ENCODE measurements at regions not wholly inside any gene's neighbourhood (a gene's known extent, or its start where the extent isn't known, plus 50 kb on each side); places are given as distances from the start of the nearest gene placed in this dataset.

DNA sequence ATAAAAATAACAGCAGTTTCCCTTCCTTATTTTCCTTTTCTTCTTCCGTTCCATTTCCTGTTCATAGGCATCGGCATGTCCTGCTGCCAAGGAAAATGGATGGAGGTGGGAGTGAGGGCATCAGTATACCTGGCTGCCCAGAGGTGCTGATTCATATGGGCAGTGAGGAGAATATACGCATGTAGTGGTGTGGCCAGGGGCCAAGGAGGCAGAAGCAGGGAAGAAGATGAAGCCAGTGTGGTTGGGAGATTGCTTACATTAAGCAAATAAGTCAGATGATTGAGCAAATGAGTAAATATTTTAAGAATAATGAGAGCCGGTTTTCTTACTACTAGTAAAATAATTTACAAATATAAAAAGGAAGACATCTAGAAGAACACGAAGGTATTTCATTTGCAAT, 344.9 kb upstream of the PAPPA start:
- Histone ChIP-seq H3K4me1 (ENCODE audit: insufficient read depth, low read length, poor library complexity, severe bottlenecking) (no peaks in the 10 kb centered on the region), H3K27me3 (ENCODE audit: insufficient read depth, low read length, poor library complexity, severe bottlenecking) (no peaks in the 10 kb centered on the region), H3F3A (ENCODE audit: low read depth) (no peaks in the 10 kb centered on the region), H3K36me3 (ENCODE audit: insufficient read depth, low read length) (no peaks in the 10 kb centered on the region), H3K4me2 (ENCODE audit: low read depth, low read length, poor library complexity, severe bottlenecking) (no peak overlapping the region), H3K79me2 (ENCODE audit: insufficient read depth, low read length) (no peaks in the 10 kb centered on the region), H3K9me2 (replicated peaks; ENCODE audit: low read depth, low read length) (no peaks in the 10 kb centered on the region), H3K4me3 (ENCODE audit: low read length, poor library complexity, severe bottlenecking) (no peak overlapping the region), H3K9ac (ENCODE audit: low read depth, low read length, poor library complexity, severe bottlenecking) (no peak overlapping the region), H4K20me1 (ENCODE audit: insufficient read depth, low read length, poor library complexity, severe bottlenecking) (no peaks in the 10 kb centered on the region), H2AFZ (ENCODE audit: low read length) (no peak overlapping the region), H3K9me3 (ENCODE audit: insufficient read depth, low read depth, low read length) (no peaks in the 10 kb centered on the region)
- TF ChIP-seq, protein P1, sequence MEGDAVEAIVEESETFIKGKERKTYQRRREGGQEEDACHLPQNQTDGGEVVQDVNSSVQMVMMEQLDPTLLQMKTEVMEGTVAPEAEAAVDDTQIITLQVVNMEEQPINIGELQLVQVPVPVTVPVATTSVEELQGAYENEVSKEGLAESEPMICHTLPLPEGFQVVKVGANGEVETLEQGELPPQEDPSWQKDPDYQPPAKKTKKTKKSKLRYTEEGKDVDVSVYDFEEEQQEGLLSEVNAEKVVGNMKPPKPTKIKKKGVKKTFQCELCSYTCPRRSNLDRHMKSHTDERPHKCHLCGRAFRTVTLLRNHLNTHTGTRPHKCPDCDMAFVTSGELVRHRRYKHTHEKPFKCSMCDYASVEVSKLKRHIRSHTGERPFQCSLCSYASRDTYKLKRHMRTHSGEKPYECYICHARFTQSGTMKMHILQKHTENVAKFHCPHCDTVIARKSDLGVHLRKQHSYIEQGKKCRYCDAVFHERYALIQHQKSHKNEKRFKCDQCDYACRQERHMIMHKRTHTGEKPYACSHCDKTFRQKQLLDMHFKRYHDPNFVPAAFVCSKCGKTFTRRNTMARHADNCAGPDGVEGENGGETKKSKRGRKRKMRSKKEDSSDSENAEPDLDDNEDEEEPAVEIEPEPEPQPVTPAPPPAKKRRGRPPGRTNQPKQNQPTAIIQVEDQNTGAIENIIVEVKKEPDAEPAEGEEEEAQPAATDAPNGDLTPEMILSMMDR (conservative IDR thresholded peaks at IDR 0.05; ENCODE audit: low read length) = no peak
- TF ChIP-seq EZH2phosphoT487 (IDR thresholded peaks at IDR 0.05; ENCODE audit: borderline replicate concordance) = no peak

DNA sequence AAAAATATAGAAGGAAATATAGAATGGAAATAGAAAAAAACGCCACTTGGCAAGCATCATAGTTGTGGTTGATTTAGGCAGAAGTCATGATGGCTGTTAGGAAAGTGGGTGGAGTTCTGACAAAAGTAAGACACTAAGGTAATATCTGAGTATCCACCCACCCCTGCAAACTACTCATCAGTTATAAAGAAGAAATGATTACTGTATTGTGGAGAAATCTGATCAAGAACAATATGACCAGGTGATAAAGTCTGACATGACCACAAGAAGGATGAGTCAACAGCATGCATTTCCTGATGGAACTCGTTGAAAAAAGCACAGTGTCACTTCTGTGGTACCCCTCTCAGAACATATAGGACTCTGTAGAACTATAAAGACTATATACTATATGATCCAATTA, 343.4 kb upstream of the PAPPA start:
- no peak overlapping the region for H3K4me3 ChIP-seq (ENCODE audit: low read length, poor library complexity, severe bottlenecking)
- no peaks in the 10 kb centered on the region for H3K36me3 ChIP-seq (ENCODE audit: insufficient read depth, low read length)
- peaks cover 6% of the 10 kb centered on the region; the same call in 1 of the 2 replicates for H3K9me3 ChIP-seq (ENCODE audit: insufficient read depth, low read depth, low read length)
- H3K4me1 ChIP-seq (ENCODE audit: insufficient read depth, low read length, poor library complexity, severe bottlenecking) = no peaks in the 10 kb centered on the region
- no peaks in the 10 kb centered on the region for H3K79me2 ChIP-seq (ENCODE audit: insufficient read depth, low read length)
- no peak overlapping the region for H3K4me2 ChIP-seq (ENCODE audit: low read depth, low read length, poor library complexity, severe bottlenecking)
- no peaks in the 10 kb centered on the region for H4K20me1 ChIP-seq (ENCODE audit: insufficient read depth, low read length, poor library complexity, severe bottlenecking)
- TF ChIP-seq, protein P1 (conservative IDR thresholded peaks at IDR 0.05; ENCODE audit: low read length) = no peak
- TF ChIP-seq EZH2phosphoT487 (IDR thresholded peaks at IDR 0.05; ENCODE audit: borderline replicate concordance) = no peak
- no peak overlapping the region for H2AFZ ChIP-seq (ENCODE audit: low read length)
- H3K27me3 ChIP-seq (ENCODE audit: insufficient read depth, low read length, poor library complexity, severe bottlenecking) = no peaks in the 10 kb centered on the region
- no peak overlapping the region for H3K9ac ChIP-seq (ENCODE audit: low read depth, low read length, poor library complexity, severe bottlenecking)
- H3F3A ChIP-seq (ENCODE audit: low read depth) = no peaks in the 10 kb centered on the region
- H3K9me2 ChIP-seq (replicated peaks; ENCODE audit: low read depth, low read length) = no peaks in the 10 kb centered on the region

DNA sequence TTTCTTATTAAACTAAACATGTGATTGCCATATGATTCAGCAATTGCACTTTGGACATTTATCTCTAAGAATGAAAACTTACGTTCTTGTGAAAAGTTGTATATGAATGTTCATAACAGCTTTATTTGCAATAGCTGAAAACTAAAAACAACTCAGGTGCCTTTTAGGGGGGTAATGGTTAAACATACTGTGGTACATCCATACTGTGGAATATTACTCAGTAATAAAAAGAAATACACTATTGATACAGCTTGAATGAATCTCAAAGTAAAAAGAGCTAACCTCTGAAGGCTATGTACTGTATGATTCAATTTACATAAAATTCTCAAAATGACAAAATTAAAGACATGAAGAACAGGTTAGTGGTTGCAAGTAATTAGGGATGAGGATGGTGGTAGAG, 339.5 kb upstream of the PAPPA start:
- H3K4me1 ChIP-seq (ENCODE audit: insufficient read depth, low read length, poor library complexity, severe bottlenecking) = no peaks in the 10 kb centered on the region
- H3K9ac ChIP-seq (ENCODE audit: low read depth, low read length, poor library complexity, severe bottlenecking) = no peak overlapping the region
- no peaks in the 10 kb centered on the region for H3K79me2 ChIP-seq (ENCODE audit: insufficient read depth, low read length)
- no peaks in the 10 kb centered on the region for H3K9me2 ChIP-seq (replicated peaks; ENCODE audit: low read depth, low read length)
- H3K4me3 ChIP-seq (ENCODE audit: low read length, poor library complexity, severe bottlenecking) = no peak overlapping the region
- H4K20me1 ChIP-seq (ENCODE audit: insufficient read depth, low read length, poor library complexity, severe bottlenecking) = no peaks in the 10 kb centered on the region
- H3K36me3 ChIP-seq (ENCODE audit: insufficient read depth, low read length) = no peaks in the 10 kb centered on the region
- TF ChIP-seq, protein P1 (conservative IDR thresholded peaks at IDR 0.05; ENCODE audit: low read length) = no peak
- TF ChIP-seq EZH2phosphoT487 (IDR thresholded peaks at IDR 0.05; ENCODE audit: borderline replicate concordance) = no peak
- H2AFZ ChIP-seq (ENCODE audit: low read length) = no peak overlapping the region
- no peaks in the 10 kb centered on the region for H3F3A ChIP-seq (ENCODE audit: low read depth)
- no peak overlapping the region for H3K4me2 ChIP-seq (ENCODE audit: low read depth, low read length, poor library complexity, severe bottlenecking)
- H3K27me3 ChIP-seq (ENCODE audit: insufficient read depth, low read length, poor library complexity, severe bottlenecking) = no peaks in the 10 kb centered on the region
- H3K9me3 ChIP-seq (ENCODE audit: insufficient read depth, low read depth, low read length) = peaks cover 6% of the 10 kb centered on the region; the same call in 1 of the 2 replicates

All from Loucy (cell line).